ENCODE measurements at regions not wholly inside any gene's neighbourhood (a gene's known extent, or its start where the extent isn't known, plus 50 kb on each side); places are given as distances from the start of the nearest gene placed in this dataset.

DNA sequence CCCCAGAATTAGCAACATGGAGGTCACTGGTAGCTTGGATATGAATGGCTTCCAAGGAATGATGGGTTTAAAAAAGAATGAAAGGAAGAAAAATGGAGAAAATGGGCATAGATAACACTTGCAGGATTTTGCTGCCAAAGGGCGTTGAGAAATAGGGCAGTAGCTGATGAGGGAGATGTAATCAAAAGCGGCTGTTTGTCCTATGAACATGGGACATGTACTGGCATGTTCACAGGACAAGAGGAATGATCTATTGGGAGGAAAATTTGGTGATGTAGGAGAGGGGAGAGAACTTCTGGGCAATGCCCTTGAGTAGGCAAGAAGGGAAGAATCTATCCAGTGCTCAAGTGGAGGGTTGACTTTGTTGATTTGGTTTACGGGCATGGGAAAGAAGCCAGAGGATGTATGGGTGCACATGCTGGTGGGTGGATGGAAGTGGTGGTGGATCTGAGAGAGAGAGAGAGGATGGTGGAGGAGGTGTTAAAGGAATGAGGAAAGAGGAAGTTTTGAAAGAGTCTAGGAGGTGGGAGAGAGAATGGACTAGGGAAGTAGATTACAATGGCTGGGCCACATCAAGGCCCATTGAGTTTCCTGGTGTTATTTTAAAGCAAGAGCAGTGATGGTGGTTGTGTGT lies 115.1 kb upstream of the MVB12B start:
- DNase-seq (ENCODE audit: extremely low spot score, insufficient read length, low read depth) (no peak), FAIRE-seq (no peak)

DNA sequence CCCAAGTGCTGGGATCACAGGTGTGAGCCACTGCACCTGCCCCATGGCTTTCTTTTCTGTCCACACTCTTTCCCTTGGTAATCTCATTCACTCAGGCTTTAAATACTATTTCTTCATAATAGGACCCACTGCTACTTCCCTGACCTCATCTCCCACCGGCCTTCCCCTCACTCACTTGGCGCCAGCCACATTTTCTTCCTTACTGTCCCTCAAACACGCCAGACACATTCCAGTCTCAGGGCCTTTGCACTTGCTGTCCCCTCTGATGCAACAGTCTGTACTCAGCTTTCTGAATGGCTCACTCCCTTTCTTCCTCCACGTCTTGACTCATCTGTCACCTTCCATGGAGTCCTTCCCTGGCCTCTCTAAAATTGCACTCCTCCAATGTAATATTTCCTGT lies 111.1 kb upstream of the MVB12B start:
- FAIRE-seq (no peak), DNase-seq (ENCODE audit: extremely low spot score, insufficient read length, low read depth) (no peak)

DNA sequence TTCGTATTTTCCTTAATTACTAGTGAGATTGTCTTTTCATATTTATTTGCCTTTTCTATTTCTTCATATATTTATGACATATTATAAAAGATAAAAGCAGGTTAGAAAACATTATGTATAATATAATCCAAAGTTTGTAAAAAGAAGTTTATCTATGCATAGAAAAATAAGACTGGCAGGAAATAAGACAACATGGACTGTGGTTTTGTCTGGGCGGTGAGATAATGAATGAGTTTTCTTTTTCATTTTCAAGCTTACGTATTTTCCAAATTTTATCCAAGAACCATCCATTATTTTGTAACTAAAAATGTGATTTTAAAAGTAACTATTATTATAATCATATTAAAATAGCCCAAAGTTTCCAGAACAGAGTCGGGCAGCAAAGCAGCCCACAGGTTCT lies 109.8 kb upstream of the MVB12B start:
- no peak for DNase-seq (ENCODE audit: extremely low spot score, insufficient read length, low read depth)
- no peak for FAIRE-seq

DNA sequence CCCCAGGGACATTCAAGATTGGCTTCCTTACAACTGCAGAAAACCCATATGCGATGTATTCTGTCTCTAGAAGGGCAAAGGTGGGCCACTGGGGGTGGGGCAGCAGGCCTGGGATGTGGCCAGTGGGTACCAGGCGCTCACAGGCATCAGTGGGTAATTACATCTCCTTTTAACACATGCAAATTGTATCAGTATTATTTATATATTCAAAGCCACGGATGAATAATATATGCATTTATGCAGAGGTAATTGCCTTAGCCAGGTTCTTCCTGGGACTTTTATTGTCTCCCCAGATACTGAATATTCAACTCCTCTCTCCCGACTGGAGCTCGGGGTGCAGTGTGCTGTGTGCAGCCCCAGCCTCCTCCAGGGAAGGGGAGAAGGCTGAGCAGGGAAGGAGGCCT lies 109.4 kb upstream of the MVB12B start:
- FAIRE-seq: no peak
- DNase-seq (ENCODE audit: extremely low spot score, insufficient read length, low read depth): no peak

DNA sequence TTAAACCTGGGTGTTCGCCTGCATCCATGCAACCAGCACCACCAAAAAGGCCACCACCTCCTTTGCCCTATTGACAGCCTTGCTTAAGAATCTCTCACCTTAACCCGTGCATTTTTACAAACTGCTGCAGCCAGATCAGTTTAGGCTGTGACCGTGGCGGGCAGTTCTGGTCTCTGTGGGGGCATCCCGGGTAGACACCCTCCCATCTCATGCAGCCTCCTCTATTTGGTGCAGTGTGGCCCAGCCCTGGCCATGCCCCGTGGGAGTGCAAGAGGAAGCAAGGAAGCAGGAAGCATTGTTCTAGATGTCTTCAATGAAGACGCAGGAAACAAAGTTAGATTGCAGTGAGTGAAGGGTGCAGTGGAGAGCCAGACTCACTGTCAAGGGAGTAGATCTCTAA lies 108.8 kb upstream of the MVB12B start:
- DNase-seq (ENCODE audit: extremely low spot score, insufficient read length, low read depth): no peak
- no peak for FAIRE-seq

DNA sequence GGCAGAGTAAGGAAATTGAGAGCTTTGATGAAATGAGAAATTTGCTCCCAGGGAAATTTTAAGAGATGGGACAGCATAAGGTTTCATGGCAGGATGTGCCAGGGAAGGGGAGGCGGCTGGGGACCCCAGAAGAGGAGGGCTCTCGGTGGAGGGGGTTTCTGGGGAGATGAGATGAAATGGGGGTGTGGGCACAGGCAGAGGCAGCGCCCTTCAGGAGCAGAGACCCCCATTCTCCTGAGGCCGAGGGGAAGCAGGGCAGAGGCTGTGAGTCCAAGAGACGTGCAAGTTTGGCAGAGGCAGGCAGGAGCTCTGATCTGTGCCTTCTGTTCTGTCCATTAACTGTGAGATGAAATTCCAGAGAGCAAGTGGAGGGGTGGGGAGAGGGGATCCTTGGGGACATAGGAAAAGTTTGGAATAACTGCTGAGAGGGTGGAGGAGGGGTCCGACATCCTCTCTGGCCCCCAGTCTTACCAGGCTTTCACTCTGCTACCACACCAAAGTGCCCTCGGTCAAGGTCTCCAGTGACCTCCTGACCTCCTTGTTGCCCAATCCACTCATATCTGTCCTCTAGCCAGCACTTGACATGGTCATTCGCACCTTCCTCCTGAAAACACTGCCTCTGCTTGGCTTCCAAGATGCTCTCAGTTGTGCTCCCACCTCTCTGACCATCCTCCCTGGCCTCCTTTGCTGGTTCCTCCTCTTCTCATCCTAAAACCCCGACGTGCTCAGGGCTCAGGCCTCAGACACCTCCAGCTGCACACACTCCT lies 108.1 kb upstream of the MVB12B start:
- FAIRE-seq (no peak), DNase-seq (ENCODE audit: extremely low spot score, insufficient read length, low read depth) (no peak)

DNA sequence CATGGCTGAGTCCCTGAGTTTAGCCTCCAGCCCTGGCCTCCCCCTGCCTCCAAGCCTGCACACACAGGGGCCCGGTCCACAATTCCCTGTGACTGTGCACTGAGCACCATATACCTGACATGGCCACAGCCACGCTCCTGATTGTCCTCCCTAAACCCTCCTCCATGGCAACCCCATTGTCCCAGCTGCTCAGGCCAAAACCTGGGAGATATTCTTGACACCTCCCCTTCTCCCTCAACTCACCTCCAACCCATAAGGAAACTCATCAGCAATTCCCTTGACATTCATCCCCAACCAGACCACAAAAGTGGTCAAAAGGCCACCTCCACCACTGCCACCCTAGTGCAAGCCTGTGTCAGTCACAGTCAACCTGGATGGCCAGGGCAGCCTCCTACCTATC lies 107.5 kb upstream of the MVB12B start:
- FAIRE-seq (no peak), DNase-seq (ENCODE audit: extremely low spot score, insufficient read length, low read depth) (no peak)

DNA sequence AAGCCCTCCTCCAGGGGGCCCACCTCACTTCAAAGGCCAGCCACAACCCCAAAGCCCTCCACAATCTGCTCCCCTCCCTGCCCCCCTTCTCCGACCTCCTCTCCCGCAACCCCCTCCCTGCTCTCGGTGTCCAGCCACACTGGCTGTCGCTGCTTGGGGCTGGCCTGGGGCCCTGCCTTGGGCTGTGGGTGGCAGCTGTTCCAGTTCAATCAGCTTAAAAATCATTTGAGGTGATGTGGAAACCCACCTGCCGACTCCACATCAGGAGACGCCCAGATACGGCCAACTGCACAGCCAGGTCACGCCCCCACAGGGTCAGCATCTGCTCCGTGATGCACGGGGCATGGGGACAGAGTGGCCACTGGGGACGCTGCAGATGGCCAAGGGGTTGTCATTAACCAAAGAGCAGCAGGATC lies 107.0 kb upstream of the MVB12B start:
- no peak for DNase-seq (ENCODE audit: extremely low spot score, insufficient read length, low read depth)
- FAIRE-seq: no peak

DNA sequence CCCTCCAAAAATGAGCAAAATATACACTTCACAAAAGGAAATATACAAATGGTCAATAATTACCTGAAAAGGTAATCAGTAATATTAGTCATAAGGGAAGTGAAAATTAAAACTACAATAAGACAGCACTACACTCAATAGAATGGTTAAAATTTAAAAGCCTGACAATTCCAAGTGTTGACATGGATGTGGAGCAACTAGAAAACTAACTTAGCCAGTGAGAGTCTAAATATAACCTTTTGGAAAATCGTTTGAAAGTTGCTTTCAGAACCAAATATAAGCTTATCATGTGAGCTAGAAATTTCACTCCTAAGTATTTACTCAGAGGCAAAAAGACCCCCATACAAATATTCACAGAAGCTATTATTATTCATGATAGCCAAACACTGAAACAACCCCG lies 105.1 kb upstream of the MVB12B start:
- DNase-seq (ENCODE audit: extremely low spot score, insufficient read length, low read depth) (no peak), FAIRE-seq (no peak)

DNA sequence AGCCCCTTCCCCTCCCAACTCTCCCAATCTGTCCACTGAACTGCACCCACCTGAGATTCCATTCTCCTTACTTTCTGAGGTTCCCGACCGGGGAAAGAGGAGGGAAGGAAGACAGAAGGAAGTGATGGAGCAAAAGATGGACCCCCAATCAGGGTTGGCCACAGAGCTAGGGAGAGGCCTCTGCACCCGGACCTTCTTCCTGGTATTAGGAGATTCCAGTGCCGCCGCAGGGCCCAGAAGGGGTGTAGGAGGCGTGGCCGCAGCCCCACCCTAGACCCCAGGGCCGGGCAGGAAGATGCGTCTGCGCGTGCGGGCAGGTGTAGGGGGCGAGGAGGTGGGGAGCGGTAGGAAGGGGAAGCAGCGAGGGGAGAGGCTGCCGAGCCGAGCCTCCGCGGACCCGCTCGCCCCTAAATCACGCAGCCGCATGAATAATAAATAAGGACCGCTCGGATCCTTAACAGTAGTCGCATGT lies 104.2 kb upstream of the MVB12B start:
- DNase-seq (ENCODE audit: extremely low spot score, insufficient read length, low read depth): no peak
- no peak for FAIRE-seq

DNA sequence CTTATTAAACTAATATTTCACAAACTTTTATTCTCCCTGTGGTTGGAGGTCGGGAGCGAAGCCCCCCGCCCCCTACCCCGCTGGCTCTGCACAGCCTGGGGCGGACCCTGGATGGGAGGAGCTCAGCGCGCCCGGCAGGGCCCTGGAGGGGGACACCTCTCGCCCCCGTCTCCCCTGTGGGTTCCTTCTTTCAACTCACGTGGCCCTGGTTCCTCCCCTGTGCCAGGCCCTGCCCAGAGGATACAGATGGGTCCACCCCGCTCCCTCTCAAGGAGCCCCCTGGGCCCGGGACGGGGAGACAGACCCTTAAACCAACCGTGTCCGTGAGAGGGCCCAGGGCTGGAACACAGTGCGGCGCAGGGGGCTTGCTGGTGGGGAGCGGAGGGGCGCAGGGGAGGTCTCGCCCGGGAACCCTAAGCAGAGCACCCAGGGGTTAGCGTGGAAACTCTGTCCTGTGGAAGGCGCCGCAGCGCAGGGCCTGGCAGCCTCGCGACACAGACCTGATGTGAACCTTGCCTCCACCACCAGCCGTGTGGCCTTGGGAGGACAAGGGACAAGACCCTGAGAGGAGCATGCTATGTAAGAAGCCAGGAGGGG lies 103.7 kb upstream of the MVB12B start:
- DNase-seq (ENCODE audit: extremely low spot score, insufficient read length, low read depth) (no peak), FAIRE-seq (no peak)

DNA sequence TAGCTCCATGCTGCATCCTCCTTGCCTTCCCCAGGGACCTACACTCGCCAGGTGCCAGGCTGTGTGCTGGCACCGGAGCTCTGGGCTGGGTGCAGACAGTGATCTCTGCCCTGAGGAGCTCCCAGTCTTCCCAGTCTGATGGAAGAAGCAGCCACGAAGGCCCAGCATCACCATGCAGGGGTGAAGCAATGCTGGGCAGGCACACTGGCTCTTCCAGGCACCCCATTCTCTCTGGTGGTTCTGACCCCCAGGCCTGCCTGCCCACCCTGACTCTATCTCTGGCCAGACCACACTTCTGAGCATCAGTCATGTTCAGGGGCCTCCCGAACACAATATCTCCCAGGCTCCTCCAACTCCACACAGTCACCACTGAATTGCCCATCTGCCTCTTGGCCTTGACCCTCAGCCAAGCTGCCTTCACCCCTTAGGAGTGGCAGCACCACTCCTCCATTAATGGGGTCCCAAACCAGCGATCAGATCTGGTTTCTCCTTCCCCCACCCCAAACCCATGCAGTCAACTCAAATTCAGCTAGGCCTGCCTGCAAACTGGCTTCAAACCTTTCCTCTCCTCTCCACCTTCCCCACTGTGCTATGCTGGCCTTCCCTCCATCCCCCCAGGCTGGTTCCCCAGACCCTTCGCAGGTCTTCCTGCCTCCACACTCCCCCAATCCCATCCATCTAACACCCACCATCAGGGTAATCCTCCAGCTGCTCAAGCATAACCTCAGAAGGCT lies 102.7 kb upstream of the MVB12B start:
- FAIRE-seq: no peak
- no peak for DNase-seq (ENCODE audit: extremely low spot score, insufficient read length, low read depth)

DNA sequence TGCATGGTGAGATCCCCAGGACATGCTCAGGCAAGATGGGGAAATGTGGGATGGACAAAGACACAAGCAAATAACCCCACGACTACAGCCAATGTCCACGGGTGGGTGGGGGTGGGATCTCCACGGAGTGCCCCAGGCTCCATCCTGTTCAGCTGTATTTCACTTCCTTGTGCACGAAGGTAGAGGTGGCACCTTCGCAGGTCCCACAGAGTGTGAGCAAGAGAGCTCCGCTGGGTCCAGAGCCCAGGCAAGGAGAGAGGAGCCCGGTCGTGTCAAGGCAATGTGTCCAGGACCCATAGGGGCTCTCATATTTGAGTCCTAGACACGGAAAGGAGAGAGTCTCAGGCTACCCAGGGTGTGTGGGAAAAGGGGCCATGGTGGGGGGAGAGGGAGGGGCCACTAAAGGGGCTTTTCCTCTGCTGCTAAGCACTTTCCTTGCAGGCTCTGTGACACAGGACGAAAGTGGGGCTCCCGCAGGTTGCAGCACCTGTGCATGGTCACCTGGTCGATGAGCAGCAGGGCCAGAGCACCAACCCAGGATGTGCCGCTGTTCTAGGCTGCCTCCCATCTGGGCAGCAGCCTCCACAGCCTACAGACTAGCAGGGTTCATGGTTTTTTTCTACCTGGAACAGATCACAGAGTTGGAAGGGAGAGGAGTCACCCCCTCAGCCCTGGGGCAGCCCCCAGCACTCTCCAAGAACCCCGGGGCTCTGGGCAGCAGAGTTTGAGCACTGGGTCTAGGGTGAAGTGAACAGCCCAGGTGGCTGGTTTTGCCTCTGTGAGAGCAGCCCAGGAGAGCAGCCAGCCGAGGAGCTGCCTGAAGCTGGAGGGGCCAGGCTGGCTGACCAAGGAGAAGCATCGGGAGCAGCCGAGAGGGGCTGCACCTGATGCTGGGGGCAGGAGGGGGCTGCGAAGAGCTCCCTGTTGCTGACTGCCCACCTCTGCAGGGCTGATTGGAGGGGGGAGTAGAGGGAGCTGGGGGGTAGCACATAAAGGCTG lies 100.7 kb upstream of the MVB12B start:
- no peak for FAIRE-seq

DNA sequence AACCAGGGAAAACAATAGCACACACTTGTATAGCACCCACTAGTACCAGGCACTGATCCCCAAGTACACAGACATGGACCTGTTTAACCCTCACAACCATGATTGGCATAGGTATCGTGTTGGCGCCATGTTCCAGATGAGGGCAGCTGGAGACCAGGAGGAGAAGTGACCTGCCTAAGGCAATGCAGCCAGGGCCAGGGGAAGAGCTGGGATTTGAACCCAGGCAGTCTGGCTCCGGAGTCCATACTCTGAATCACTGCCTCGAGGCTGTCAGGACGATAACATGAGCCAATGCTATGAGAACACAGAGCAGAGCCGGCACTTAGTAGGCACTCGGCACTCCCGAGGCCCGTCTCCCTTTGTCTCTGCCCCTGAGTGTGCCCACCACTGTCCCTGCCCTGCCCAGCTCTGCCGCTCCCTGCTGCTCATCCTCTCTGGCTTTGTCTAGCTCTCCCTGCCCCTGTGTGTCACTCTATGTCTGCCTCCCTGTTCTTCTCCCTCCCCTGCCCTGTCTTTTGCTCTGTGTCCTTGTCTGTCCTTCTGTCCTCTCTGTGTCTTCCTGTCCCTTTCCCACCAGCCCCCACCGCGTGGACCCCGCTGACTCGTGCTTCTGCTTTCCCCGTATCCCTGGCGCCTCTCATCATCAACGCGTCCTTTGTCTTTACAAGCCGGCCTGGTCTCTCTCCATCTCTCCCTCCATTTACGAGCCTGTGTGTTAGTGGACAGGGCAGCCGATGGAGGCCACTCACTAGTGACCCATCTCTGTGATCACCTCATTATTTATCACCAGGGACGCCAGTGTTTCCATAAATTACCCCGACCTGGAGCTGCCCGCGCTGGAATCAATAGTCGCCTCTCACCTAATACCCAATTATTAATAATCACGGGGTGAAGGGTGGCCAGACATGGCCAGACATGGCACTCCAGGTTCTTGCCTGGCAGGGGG lies 99.4 kb upstream of the MVB12B start:
- FAIRE-seq: no peak
- DNase-seq (ENCODE audit: extremely low spot score, insufficient read length, low read depth): no peak

More for the DNA sequence above, 100.7 kb upstream of the MVB12B start:
- DNase-seq (ENCODE audit: extremely low spot score, insufficient read length, low read depth): no peak

DNA sequence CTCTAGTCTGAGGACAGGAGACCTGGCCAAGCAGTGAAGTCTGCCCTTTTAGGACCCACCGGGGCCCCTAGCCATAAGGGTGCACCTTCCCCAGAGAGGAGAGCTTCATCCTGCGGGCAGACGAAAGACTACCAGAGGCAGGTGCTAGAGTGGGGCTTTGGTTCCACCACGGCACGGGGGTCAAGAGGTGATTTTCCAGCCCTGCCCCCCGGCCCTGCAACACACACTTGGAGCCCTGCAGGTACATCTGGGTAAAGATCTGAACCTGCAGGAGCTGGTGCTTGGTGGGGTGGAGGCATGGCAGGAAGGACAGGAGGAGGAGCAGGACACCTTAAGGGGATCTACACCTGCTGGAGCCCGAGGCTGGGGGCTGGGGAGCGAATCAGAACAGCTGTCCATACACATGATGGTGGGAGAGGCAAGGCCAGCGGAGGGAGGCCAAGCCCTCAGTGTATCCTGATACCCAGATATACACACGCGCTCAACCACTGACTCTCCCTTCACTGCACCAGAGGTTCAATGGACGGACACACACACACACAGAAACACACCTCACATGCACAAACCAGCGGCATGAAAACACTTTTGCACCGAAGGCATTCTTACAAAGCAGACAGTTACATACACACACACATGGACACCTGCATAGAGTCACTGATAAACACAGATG lies 98.4 kb upstream of the MVB12B start:
- FAIRE-seq (no peak), DNase-seq (ENCODE audit: extremely low spot score, insufficient read length, low read depth) (no peak)

DNA sequence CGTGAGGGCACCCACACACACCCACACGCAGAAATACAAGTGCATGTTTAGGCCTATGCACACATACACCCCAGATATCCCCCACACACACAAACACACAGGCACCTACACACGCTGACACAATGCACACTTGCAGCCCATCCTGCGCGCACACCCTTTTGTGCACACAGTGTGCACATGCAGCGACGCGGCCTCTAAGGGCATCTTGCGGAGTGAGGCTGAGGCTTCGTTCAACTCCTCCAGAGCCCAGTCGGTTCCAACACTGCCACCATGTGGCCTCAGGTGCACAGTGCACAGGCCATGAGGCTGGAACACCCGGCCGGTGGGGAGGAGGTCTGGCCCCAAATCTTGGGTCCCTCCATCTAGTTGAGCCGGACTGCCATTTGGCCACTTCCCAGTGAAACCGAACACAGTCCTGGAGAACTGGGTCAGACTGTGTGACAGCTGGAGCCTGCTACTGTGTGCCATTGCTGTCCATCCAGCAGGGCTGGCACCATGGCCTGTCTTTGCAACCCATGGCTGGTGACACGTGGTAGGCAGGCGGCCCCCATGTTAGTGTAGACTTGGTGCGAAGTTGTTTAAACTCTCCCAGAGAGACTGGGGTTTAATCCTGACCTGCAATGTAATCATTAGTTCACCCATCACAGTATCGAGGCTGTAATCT lies 97.7 kb upstream of the MVB12B start:
- FAIRE-seq: peak; percentile 80
- peak; percentile 53 for DNase-seq (ENCODE audit: extremely low spot score, insufficient read length, low read depth)

DNA sequence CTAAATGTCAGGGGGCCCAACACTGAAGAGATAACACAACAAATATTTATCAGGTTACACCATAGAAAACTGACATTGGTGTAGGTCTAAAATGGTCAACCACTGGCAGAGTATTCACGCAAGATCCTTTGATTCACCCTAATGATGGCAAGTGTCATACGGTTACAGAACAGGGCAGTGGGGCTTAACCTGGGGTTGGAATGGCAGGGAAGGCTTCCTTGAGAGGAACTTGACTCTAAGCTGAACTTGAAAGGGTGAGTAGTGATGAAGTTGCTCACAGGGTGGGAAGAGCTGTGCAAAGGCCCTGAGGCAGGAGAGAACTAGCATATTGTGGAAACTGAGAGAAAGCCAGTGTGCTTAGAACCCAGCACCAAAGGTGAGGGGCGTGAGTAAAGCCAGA lies 97.1 kb upstream of the MVB12B start:
- FAIRE-seq (no peak), DNase-seq (ENCODE audit: extremely low spot score, insufficient read length, low read depth) (no peak)
